ENCODE measurements at regions not wholly inside any gene's neighbourhood (a gene's known extent, or its start where the extent isn't known, plus 50 kb on each side); places are given as distances from the start of the nearest gene placed in this dataset.

DNA sequence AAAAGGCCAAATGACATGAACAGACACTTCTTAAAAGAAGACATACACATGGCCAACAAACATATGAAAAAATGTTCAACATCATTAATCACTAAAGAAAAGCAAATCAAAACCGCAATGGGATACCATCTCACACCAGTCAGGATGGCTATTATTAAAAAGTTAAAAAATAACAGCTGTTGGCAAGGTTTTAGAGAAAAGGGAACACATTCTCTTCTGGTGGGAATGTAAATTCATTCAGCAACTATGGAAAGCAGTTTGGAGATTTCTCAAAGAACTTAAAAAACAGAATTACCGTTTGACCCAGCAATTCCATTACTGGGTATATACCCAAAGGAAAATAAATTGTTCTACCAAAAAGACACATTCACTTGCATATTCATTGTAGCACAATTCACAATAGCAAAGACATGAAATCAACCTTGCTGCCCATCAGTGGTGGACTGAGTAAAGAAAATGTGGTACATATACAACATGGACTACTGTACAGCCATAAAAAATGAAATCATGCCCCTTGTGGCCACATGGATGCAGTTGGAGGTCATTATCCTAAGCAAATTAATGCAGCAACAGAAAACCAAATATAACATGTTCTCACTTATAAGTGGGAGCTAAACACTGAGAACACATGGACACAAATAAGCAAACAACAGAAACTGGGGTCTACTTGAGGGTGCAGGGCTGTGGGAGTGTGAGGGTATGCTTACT is 190.7 kb upstream of the MCTP2 start:
- no peak overlapping the region for H3K4me3 Mint-ChIP-seq (ENCODE audit: unreplicated experiment)
- FAIRE-seq, result no peak
- H3K9me3 ChIP-seq (ENCODE audit: insufficient read depth, low read depth, low read length), result no peaks in the 10 kb centered on the region

DNA sequence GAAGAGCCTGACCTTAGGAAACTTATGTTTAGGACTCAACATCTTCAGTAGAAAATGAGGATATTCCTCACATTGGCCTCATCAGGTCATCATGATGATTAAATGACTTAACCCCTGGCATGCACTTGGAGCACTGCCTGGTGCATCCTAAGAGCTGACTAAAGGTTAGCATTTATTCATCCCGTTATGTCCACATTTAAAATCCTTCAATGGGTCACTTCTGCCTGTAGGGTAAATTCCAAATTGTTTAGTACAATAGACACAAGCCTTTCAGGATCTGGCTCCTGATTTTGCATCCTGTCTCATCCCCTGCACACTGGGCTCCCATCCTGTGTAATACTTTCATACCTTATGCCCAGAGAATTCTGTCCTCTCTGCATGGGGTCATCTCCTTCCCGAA is 195.2 kb upstream of the MCTP2 start:
- Histone ChIP-seq H4K20me1 (ENCODE audit: insufficient read depth, low read length) (no peaks in the 10 kb centered on the region), H3K4me2 (ENCODE audit: low read length) (no peak overlapping the region), H3K27me3 (ENCODE audit: insufficient read depth, low read length) (no peaks in the 10 kb centered on the region), H3K9ac (ENCODE audit: low read length) (no peak overlapping the region), H3K4me1 (ENCODE audit: insufficient read depth, low read length) (no peaks in the 10 kb centered on the region), H3K79me2 (ENCODE audit: insufficient read depth, low read length) (no peaks in the 10 kb centered on the region), H3K9me3 (ENCODE audit: insufficient read depth, low read depth, low read length) (no peaks in the 10 kb centered on the region), H3K27ac (ENCODE audit: low read depth, low read length) (no peak overlapping the region), H3K36me3 (ENCODE audit: insufficient read depth, low read length) (no peaks in the 10 kb centered on the region), H3K4me3 (ENCODE audit: insufficient read depth, low read depth, low read length) (no peak overlapping the region), H2AFZ (ENCODE audit: low read depth, low read length) (no peak overlapping the region)
- no peak overlapping the region for H3K27ac Mint-ChIP-seq (ENCODE audit: unreplicated experiment)
- no peak for DNase-seq (ENCODE audit: low read depth)
- H3K36me3 Mint-ChIP-seq (ENCODE audit: low read depth, unreplicated experiment), result no peaks in the 10 kb centered on the region
- TF ChIP-seq EZH2 (IDR thresholded peaks at IDR 0.05; ENCODE audit: insufficient read depth, low read length) (no peak), CTCF (IDR thresholded peaks at IDR 0.05; ENCODE audit: insufficient read depth, low read depth, low read length) (no peak)
- no peak for FAIRE-seq
- peaks cover 3% of the 10 kb centered on the region for H3K27me3 Mint-ChIP-seq (ENCODE audit: low read depth, unreplicated experiment)
- no peaks in the 10 kb centered on the region for H3K9me3 Mint-ChIP-seq (ENCODE audit: unreplicated experiment)
- H3K4me3 Mint-ChIP-seq (ENCODE audit: unreplicated experiment), result no peak overlapping the region
- no peaks in the 10 kb centered on the region for H3K4me1 Mint-ChIP-seq (ENCODE audit: low read depth, unreplicated experiment)

More for the DNA sequence above, 190.7 kb upstream of the MCTP2 start:
- peaks cover 6% of the 10 kb centered on the region for H3K4me1 Mint-ChIP-seq (ENCODE audit: low read depth, unreplicated experiment)
- no peak overlapping the region for H3K4me3 ChIP-seq (ENCODE audit: insufficient read depth, low read depth, low read length)
- H3K79me2 ChIP-seq (ENCODE audit: insufficient read depth, low read length), result no peaks in the 10 kb centered on the region
- peaks cover 1% of the 10 kb centered on the region for H3K9me3 Mint-ChIP-seq (ENCODE audit: unreplicated experiment)
- no peak overlapping the region for H2AFZ ChIP-seq (ENCODE audit: low read depth, low read length)
- no peaks in the 10 kb centered on the region for H3K27me3 Mint-ChIP-seq (ENCODE audit: low read depth, unreplicated experiment)
- DNase-seq (ENCODE audit: low read depth), result peak; percentile 64
- no peaks in the 10 kb centered on the region for H3K4me1 ChIP-seq (ENCODE audit: insufficient read depth, low read length)
- H3K27ac ChIP-seq (ENCODE audit: low read depth, low read length), result no peak overlapping the region
- no peak for TF ChIP-seq EZH2 (IDR thresholded peaks at IDR 0.05; ENCODE audit: insufficient read depth, low read length)
- no peak for TF ChIP-seq CTCF (IDR thresholded peaks at IDR 0.05; ENCODE audit: insufficient read depth, low read depth, low read length)
- H3K4me2 ChIP-seq (ENCODE audit: low read length), result no peak overlapping the region
- H3K36me3 ChIP-seq (ENCODE audit: insufficient read depth, low read length), result no peaks in the 10 kb centered on the region
- no peaks in the 10 kb centered on the region for H4K20me1 ChIP-seq (ENCODE audit: insufficient read depth, low read length)
- no peak overlapping the region for H3K27ac Mint-ChIP-seq (ENCODE audit: unreplicated experiment)
- H3K27me3 ChIP-seq (ENCODE audit: insufficient read depth, low read length), result no peaks in the 10 kb centered on the region
- no peak overlapping the region for H3K9ac ChIP-seq (ENCODE audit: low read length)
- no peaks in the 10 kb centered on the region for H3K36me3 Mint-ChIP-seq (ENCODE audit: low read depth, unreplicated experiment)

- peaks cover 3% of the 10 kb centered on the region for H3K27me3 Mint-ChIP-seq (ENCODE audit: low read depth, unreplicated experiment)
- H3K9ac ChIP-seq (ENCODE audit: low read length), result no peak overlapping the region
- no peak overlapping the region for H3K4me2 ChIP-seq (ENCODE audit: low read length)
- TF ChIP-seq CTCF (IDR thresholded peaks at IDR 0.05; ENCODE audit: insufficient read depth, low read depth, low read length), result no peak
- TF ChIP-seq EZH2 (IDR thresholded peaks at IDR 0.05; ENCODE audit: insufficient read depth, low read length), result no peak
- no peaks in the 10 kb centered on the region for H4K20me1 ChIP-seq (ENCODE audit: insufficient read depth, low read length)
- H3K27me3 ChIP-seq (ENCODE audit: insufficient read depth, low read length), result no peaks in the 10 kb centered on the region
- no peaks in the 10 kb centered on the region for H3K4me1 ChIP-seq (ENCODE audit: insufficient read depth, low read length)
- H3K4me3 ChIP-seq (ENCODE audit: insufficient read depth, low read depth, low read length), result no peak overlapping the region
- no peaks in the 10 kb centered on the region for H3K9me3 Mint-ChIP-seq (ENCODE audit: unreplicated experiment)
- H3K27ac ChIP-seq (ENCODE audit: low read depth, low read length), result no peak overlapping the region
- no peaks in the 10 kb centered on the region for H3K36me3 ChIP-seq (ENCODE audit: insufficient read depth, low read length)
- H3K4me1 Mint-ChIP-seq (ENCODE audit: low read depth, unreplicated experiment), result peaks cover 2% of the 10 kb centered on the region
- no peak overlapping the region for H3K27ac Mint-ChIP-seq (ENCODE audit: unreplicated experiment)
- H3K4me3 Mint-ChIP-seq (ENCODE audit: unreplicated experiment), result no peak overlapping the region
- FAIRE-seq (no peak), DNase-seq (ENCODE audit: low read depth) (no peak)
- H3K36me3 Mint-ChIP-seq (ENCODE audit: low read depth, unreplicated experiment), result no peaks in the 10 kb centered on the region
- H3K9me3 ChIP-seq (ENCODE audit: insufficient read depth, low read depth, low read length), result no peaks in the 10 kb centered on the region
- H3K79me2 ChIP-seq (ENCODE audit: insufficient read depth, low read length), result no peaks in the 10 kb centered on the region
- no peak overlapping the region for H2AFZ ChIP-seq (ENCODE audit: low read depth, low read length)
Observed at GRCh38 chr15:94033683-94034020, 197.7 kb upstream of the MCTP2 start.
